GM06990 (cell line): ENCODE measurements at regions not wholly inside any gene's neighbourhood (a gene's known extent, or its start where the extent isn't known, plus 50 kb on each side); places are given as distances from the start of the nearest gene placed in this dataset.

Source experiments
- DNase-seq: peaks from one replicate; pipeline ENCODE4 v3.0.0-alpha.2; 2011; ENCODE audit not compliant: insufficient read length; ENCODE audit errors: extremely low read depth
- H3K27me3 ChIP-seq: replicated peaks from 2 replicates; pipeline ENCODE4 v1.6.0; 2011; ENCODE audit warnings: low read length; ENCODE audit not compliant: control insufficient read depth, insufficient read depth
- H3K36me3 ChIP-seq: 2 replicates; pipeline ENCODE4 v1.5.1; 2011; ENCODE audit warnings: low read length; ENCODE audit not compliant: control insufficient read depth, insufficient read depth
- H3K4me3 ChIP-seq: replicated peaks from 2 replicates; pipeline ENCODE4 v1.5.1; 2011; ENCODE audit warnings: low read depth, mild to moderate bottlenecking, control low read depth, low read length
- TF ChIP-seq, protein P1 (sequence below): IDR thresholded peaks from 2 replicates; pipeline ENCODE4 v1.5.1; 2011; ENCODE audit warnings: low read length, control low read depth, mild to moderate bottlenecking, inconsistent platforms; ENCODE audit not compliant: insufficient read depth, poor library complexity, severe bottlenecking

DNA sequence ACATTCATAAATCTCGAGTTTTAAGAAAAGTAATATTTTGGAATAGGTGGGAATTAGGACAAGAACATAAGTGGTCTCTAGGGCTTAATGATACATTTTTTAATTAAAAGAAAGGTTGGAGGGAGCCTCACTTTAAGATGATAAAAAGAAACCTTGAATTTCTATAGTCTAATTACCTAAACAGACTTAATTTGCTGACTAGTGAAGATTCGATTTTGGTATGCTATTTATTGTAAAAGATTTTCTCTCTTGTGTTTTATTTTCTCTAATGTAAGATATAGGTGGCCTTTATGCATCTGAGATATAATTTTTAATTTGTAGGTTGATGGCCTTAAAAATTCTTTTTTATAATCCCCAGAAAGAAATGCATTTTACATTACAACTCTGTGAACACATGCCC is 239.1 kb downstream of the COL12A1 start:
- TF ChIP-seq, protein P1, sequence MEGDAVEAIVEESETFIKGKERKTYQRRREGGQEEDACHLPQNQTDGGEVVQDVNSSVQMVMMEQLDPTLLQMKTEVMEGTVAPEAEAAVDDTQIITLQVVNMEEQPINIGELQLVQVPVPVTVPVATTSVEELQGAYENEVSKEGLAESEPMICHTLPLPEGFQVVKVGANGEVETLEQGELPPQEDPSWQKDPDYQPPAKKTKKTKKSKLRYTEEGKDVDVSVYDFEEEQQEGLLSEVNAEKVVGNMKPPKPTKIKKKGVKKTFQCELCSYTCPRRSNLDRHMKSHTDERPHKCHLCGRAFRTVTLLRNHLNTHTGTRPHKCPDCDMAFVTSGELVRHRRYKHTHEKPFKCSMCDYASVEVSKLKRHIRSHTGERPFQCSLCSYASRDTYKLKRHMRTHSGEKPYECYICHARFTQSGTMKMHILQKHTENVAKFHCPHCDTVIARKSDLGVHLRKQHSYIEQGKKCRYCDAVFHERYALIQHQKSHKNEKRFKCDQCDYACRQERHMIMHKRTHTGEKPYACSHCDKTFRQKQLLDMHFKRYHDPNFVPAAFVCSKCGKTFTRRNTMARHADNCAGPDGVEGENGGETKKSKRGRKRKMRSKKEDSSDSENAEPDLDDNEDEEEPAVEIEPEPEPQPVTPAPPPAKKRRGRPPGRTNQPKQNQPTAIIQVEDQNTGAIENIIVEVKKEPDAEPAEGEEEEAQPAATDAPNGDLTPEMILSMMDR, result no peak
- H3K4me3 ChIP-seq, result no peak overlapping the region
- no peaks in the 10 kb centered on the region for H3K36me3 ChIP-seq
- H3K27me3 ChIP-seq, result no peaks in the 10 kb centered on the region
- no peak for DNase-seq

DNA sequence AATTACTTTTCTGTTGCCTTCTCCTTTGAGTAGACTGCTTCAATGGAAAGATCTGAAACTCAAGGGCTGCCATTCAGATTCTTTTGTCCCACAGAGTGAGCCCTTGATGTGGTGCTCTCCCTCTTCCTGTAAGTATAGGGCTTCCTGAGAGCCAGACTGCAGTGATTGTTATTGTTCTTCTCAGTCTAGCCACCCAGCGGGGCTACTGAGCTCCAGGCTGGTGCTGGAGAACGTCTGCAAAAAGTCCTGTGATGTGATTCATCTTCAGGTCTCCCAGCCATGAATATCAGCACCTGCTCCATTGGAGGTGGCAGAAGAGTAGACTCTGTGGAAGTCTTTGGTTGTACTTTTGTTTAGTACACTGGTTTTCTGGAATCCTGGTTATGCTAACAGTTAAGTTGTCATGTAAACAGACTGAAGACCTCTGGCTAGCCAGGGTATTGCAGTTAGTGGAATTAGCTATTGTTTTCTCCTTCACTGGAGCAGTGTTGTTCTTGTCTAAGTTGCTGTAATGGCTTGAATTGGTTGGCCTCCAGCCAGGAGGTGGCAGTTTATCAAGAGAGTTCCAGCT is 240.9 kb downstream of the COL12A1 start:
- H3K27me3 ChIP-seq, result no peaks in the 10 kb centered on the region
- no peak overlapping the region for H3K4me3 ChIP-seq
- no peaks in the 10 kb centered on the region for H3K36me3 ChIP-seq
- TF ChIP-seq, protein P1, result no peak
- DNase-seq, result no peak

DNA sequence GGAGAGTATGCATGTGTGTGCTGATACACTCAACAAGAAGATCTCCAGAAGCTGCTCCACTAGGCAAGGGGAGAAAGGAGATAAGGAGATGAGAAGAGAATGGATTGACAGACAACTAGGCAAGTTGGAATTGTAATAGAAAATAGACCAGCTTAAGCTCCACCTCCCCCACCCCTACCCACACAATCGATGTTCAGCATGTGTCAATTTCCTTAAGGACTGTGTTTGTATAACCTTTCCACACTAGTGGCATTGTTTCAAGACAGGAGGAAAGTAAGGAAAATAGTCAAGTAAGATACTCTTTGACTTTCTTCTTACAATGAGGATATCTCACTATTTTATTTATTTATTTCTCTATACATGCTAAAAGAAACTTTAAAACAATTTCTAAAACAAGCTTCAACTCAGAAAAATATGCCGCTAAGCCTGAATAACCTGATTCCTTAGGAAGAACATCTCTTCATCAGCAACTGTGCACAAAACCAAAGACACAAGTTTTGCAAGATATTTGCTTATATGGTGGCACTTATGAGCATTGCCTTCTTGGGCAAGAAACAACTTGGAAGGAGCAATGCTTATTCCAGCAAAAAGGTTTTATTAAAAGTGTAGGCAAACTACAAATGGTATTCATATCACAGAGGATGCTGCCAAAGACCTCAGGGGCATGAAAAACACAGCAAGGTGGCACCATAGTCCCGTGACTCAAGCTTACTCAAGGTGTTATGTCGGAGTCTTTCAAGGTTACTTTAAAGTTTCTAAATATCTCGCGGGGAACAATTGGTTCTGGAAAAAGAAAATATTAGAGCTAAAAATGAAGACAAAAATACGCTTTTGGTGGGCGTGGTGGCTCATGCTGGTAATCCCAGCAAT is 249.1 kb downstream of the COL12A1 start:
- Histone ChIP-seq H3K36me3 (no peaks in the 10 kb centered on the region), H3K27me3 (no peaks in the 10 kb centered on the region), H3K4me3 (no peak overlapping the region)
- TF ChIP-seq, protein P1, result no peak
- no peak for DNase-seq

DNA sequence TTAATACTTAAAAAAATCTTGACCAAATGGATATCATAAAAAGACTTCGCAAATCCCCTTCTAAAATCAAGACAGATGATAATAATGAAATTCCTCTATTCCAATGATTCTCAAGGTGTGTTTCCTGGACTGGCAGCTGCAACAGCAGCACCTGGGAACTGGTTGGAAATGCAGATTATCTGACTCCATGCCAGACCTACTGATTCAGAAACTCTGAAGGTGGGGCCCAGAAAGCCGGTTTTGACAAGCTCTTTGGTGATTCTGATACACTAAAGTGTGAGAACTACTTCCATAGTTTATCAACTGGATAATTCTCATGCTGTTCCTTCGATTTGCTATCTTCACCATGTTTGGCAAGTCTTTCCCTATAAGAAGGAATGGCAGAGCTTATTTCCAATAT is 252.1 kb downstream of the COL12A1 start:
- DNase-seq, result no peak
- H3K36me3 ChIP-seq, result no peaks in the 10 kb centered on the region
- no peak overlapping the region for H3K4me3 ChIP-seq
- H3K27me3 ChIP-seq, result no peaks in the 10 kb centered on the region
- TF ChIP-seq, protein P1, result no peak

DNA sequence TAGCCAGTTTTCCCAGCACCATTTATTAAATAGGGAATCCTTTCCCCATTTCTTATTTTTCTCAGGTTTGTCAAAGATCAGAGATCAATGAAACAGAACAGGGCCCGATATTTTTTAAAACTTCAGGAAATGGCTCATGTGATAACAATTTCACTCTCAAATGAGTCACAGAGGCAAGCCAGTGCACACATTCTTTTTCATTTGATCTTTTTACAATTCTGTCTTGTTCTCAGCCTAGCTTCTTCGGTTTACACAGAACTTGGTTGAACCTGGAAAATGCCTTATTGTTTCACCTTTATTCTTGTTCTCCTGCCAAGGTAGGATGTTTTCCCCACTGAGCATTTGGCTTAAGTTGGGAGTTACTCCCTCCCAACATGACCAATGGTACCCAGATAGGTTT is 258.9 kb downstream of the COL12A1 start:
- no peak for DNase-seq
- no peak overlapping the region for H3K4me3 ChIP-seq

More for the DNA sequence above, 258.9 kb downstream of the COL12A1 start:
- TF ChIP-seq, protein P1, result no peak
- Histone ChIP-seq H3K27me3 (no peaks in the 10 kb centered on the region), H3K36me3 (no peaks in the 10 kb centered on the region)
